Fibroblast of lung (primary cell): ENCODE measurements at regions not wholly inside any gene's neighbourhood (a gene's known extent, or its start where the extent isn't known, plus 50 kb on each side); places are given as distances from the start of the nearest gene placed in this dataset.

Source experiments
- EZH2 ChIP-seq: IDR thresholded peaks from 2 replicates; pipeline ENCODE4 v1.5.1; 2012; ENCODE audit warnings: low read length, control low read depth, mild to moderate bottlenecking; ENCODE audit errors: missing control alignments
- TF ChIP-seq, protein P1 (sequence below), 2 donors: IDR thresholded peaks in 1 of 2; conservative IDR thresholded peaks in 1 of 2; 1 replicate in 1 of 2; 2 replicates in 1 of 2; pipeline ENCODE4 v1.5.1; 2011 to 2012; ENCODE audit warnings: low read length in 2 of 2, control low read depth in 1 of 2, inconsistent platforms in 1 of 2, low read depth in 1 of 2, mild to moderate bottlenecking in 1 of 2

DNA sequence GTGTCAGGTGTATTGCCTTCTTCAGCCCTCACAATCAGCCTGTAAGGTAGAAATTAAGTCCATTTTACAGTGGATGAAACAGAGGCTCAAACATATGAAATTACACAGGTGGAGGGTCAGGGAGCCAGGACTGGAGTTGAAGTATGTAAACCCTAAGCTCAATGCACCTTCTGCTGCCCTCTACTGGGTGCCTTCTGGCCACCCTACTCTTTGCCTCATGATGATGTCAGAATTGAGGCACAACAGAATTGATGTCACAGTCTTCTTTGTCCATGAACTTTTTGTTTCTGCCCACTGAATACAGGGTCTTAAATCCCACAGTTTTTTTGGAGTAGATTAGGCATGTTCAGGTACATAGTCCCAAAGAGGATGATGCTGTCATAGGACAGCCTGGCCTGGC, 400.8 kb upstream of the CHD6 start:
- TF ChIP-seq, protein P1, sequence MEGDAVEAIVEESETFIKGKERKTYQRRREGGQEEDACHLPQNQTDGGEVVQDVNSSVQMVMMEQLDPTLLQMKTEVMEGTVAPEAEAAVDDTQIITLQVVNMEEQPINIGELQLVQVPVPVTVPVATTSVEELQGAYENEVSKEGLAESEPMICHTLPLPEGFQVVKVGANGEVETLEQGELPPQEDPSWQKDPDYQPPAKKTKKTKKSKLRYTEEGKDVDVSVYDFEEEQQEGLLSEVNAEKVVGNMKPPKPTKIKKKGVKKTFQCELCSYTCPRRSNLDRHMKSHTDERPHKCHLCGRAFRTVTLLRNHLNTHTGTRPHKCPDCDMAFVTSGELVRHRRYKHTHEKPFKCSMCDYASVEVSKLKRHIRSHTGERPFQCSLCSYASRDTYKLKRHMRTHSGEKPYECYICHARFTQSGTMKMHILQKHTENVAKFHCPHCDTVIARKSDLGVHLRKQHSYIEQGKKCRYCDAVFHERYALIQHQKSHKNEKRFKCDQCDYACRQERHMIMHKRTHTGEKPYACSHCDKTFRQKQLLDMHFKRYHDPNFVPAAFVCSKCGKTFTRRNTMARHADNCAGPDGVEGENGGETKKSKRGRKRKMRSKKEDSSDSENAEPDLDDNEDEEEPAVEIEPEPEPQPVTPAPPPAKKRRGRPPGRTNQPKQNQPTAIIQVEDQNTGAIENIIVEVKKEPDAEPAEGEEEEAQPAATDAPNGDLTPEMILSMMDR (conservative IDR thresholded peaks at IDR 0.05 in 1 of 2, IDR thresholded peaks at IDR 0.05 in 1 of 2; ENCODE audit: low read depth in 1 of 2, low read length in 2 of 2): no peak
- no peak for TF ChIP-seq EZH2
